H9 (cell line): ENCODE measurements at regions not wholly inside any gene's neighbourhood (a gene's known extent, or its start where the extent isn't known, plus 50 kb on each side); places are given as distances from the start of the nearest gene placed in this dataset.

Experiments
- DNase-seq: peaks from one replicate; pipeline ENCODE4 v3.0.0-alpha.2; 2017
- H2AFZ ChIP-seq: one replicate; pipeline ENCODE4 v1.6.1; 2013; ENCODE audit warnings: mild to moderate bottlenecking, low read length, control low read depth, moderate library complexity
- H2AK5ac ChIP-seq: 2 replicates; pipeline ENCODE4 v1.6.1; 2013; ENCODE audit warnings: low read length, control low read depth, mixed read lengths; ENCODE audit not compliant: insufficient read length
- H2BK120ac ChIP-seq: one replicate; pipeline ENCODE4 v1.6.1; 2013; ENCODE audit warnings: low read depth, mild to moderate bottlenecking, low read length, control low read depth, inconsistent platforms; ENCODE audit not compliant: poor library complexity, severe bottlenecking
- H2BK12ac ChIP-seq: 2 replicates; pipeline ENCODE4 v1.6.1; 2013; ENCODE audit warnings: low read length, control low read depth, mixed read lengths, low read depth; ENCODE audit not compliant: insufficient read length
- H2BK15ac ChIP-seq: 2 replicates; pipeline ENCODE4 v1.6.1; 2013; ENCODE audit warnings: low read depth, low read length, control low read depth
- H2BK20ac ChIP-seq: one replicate; pipeline ENCODE4 v1.6.1; 2013; ENCODE audit warnings: low read depth, mild to moderate bottlenecking, low read length, control low read depth, inconsistent platforms; ENCODE audit not compliant: poor library complexity, severe bottlenecking
- H2BK5ac ChIP-seq: 2 replicates; pipeline ENCODE4 v1.6.1; 2013; ENCODE audit warnings: low read length, control low read depth, mixed read lengths; ENCODE audit not compliant: insufficient read length
- H3K14ac ChIP-seq: 2 replicates; pipeline ENCODE4 v1.6.1; 2013; ENCODE audit warnings: low read length, control low read depth; ENCODE audit not compliant: insufficient read depth
- H3K18ac ChIP-seq: 2 replicates; pipeline ENCODE4 v1.6.1; 2013; ENCODE audit warnings: low read depth, mild to moderate bottlenecking, mixed read lengths, low read length, control low read depth; ENCODE audit not compliant: insufficient read length
- H3K23ac ChIP-seq: 2 replicates; pipeline ENCODE4 v1.6.1; 2013; ENCODE audit warnings: low read length, control low read depth, mixed read lengths, low read depth; ENCODE audit not compliant: insufficient read length
- H3K23me2 ChIP-seq: 2 replicates; pipeline ENCODE4 v1.6.1; 2013; ENCODE audit warnings: low read depth, mild to moderate bottlenecking, mixed read lengths, low read length, control low read depth; ENCODE audit not compliant: insufficient read length, poor library complexity, severe bottlenecking
- H3K27ac ChIP-seq: 2 replicates; pipeline ENCODE4 v1.5.1; 2013; ENCODE audit warnings: low read length, control low read depth, mixed read lengths, low read depth; ENCODE audit not compliant: insufficient read length
- H3K27me3 ChIP-seq: 2 replicates; pipeline ENCODE4 v1.6.1; 2013; ENCODE audit warnings: low read length, control low read depth, inconsistent platforms; ENCODE audit not compliant: insufficient read depth
- H3K4ac ChIP-seq: 2 replicates; pipeline ENCODE4 v1.6.1; 2013; ENCODE audit warnings: low read depth, mild to moderate bottlenecking, control low read depth, inconsistent platforms, low read length, moderate library complexity
- H3K4me1 ChIP-seq: 2 replicates; pipeline ENCODE4 v1.6.1; 2013; ENCODE audit warnings: low read length, control low read depth, inconsistent platforms; ENCODE audit not compliant: insufficient read depth
- H3K4me2 ChIP-seq: 2 replicates; pipeline ENCODE4 v1.6.1; 2013; ENCODE audit warnings: low read length, control low read depth, mixed read lengths; ENCODE audit not compliant: insufficient read length, insufficient read depth
- H3K56ac ChIP-seq: 2 replicates; pipeline ENCODE4 v1.6.1; 2013; ENCODE audit warnings: low read depth, mild to moderate bottlenecking, mixed read lengths, low read length, control low read depth; ENCODE audit not compliant: insufficient read length
- H3K79me1 ChIP-seq: 2 replicates; pipeline ENCODE4 v1.6.1; 2013; ENCODE audit warnings: low read depth, mild to moderate bottlenecking, moderate library complexity, low read length, control low read depth, inconsistent platforms; ENCODE audit not compliant: insufficient read depth, poor library complexity, severe bottlenecking
- H3K79me2 ChIP-seq: 2 replicates; pipeline ENCODE4 v1.6.1; 2013; ENCODE audit warnings: low read length, control low read depth, inconsistent platforms; ENCODE audit not compliant: insufficient read depth
- H3K9ac ChIP-seq: 2 replicates; pipeline ENCODE4 v1.6.1; 2013; ENCODE audit warnings: low read length, control low read depth, mixed read lengths; ENCODE audit not compliant: insufficient read length; ENCODE audit errors: extremely low read depth
- H3K9me3 ChIP-seq: one replicate; pipeline ENCODE4 v1.6.1; 2013; ENCODE audit warnings: low read depth, low read length, inconsistent platforms; ENCODE audit not compliant: control insufficient read depth
- H3T11ph ChIP-seq: one replicate; pipeline ENCODE4 v1.6.1; 2013; ENCODE audit warnings: mild to moderate bottlenecking, low read length, control low read depth, inconsistent platforms
- H4K20me1 ChIP-seq: one replicate; pipeline ENCODE4 v1.6.1; 2013; ENCODE audit not compliant: control insufficient read depth, insufficient read length, insufficient read depth
- H4K5ac ChIP-seq: 2 replicates; pipeline ENCODE4 v1.6.1; 2013; ENCODE audit warnings: low read depth, mild to moderate bottlenecking, mixed read lengths, low read length, control low read depth; ENCODE audit not compliant: insufficient read length
- H4K8ac ChIP-seq: replicated peaks from 2 replicates; pipeline ENCODE4 v1.6.1; 2013; ENCODE audit warnings: low read length, control low read depth, mixed read lengths, low read depth; ENCODE audit not compliant: insufficient read length
- H4K91ac ChIP-seq: 2 replicates; pipeline ENCODE4 v1.6.1; 2013; ENCODE audit warnings: low read depth, mild to moderate bottlenecking, moderate library complexity, mixed read lengths, low read length, control low read depth; ENCODE audit not compliant: insufficient read length
- H3K27ac Mint-ChIP-seq, 3 experiments: 2 replicates in 2 of 3; 3 replicates in 1 of 3; pipeline ENCODE4 v1.8.0; 2020 to 2021; ENCODE audit warnings: mixed read lengths in 3 of 3, mild to moderate bottlenecking in 1 of 3, moderate library complexity in 1 of 3
- H3K27me3 Mint-ChIP-seq: 2 replicates; pipeline ENCODE4 v1.8.0; 2021; ENCODE audit warnings: low read depth, mild to moderate bottlenecking, moderate library complexity, mixed read lengths
- H3K36me3 Mint-ChIP-seq, 3 experiments: 2 replicates in 2 of 3; 3 replicates in 1 of 3; pipeline ENCODE4 v1.8.0; 2020 to 2021; ENCODE audit warnings: low read depth in 3 of 3, mixed read lengths in 3 of 3; ENCODE audit not compliant: insufficient read depth in 1 of 3
- H3K4me1 Mint-ChIP-seq, 2 experiments: 2 replicates each; pipeline ENCODE4 v1.8.0; 2020; ENCODE audit warnings: mixed read lengths in 2 of 2
- H3K4me3 Mint-ChIP-seq, 2 experiments: 2 replicates in 1 of 2; 3 replicates in 1 of 2; pipeline ENCODE4 v1.8.0; 2020 to 2021; ENCODE audit warnings: mild to moderate bottlenecking in 2 of 2, mixed read lengths in 2 of 2, moderate library complexity in 1 of 2
- H3K9me3 Mint-ChIP-seq, 2 experiments: 2 replicates in 1 of 2; 3 replicates in 1 of 2; pipeline ENCODE4 v1.8.0; 2020; ENCODE audit warnings: mild to moderate bottlenecking in 2 of 2, mixed read lengths in 2 of 2, moderate library complexity in 1 of 2
- CTCF ChIP-seq: fragments of 200-600 bp; sonication (generic); conservative IDR thresholded peaks from 3 replicates; pipeline ENCODE4 v1.8.0; 2021; ENCODE audit warnings: antibody characterized with exemption, mild to moderate bottlenecking
- WGBS: extraction: QIAGEN DNeasy Blood & Tissue Kit; methylation state at CpG from one replicate; pipeline ENCODE4 v1.1.7; 2013; ENCODE audit warnings: missing lambda C conversion rate, low lambda C conversion rate, mixed read lengths; ENCODE audit not compliant: insufficient read length; ENCODE audit errors: extremely low coverage; 5-methylcytosine and 5-hydroxymethylcytosine counted together

DNA sequence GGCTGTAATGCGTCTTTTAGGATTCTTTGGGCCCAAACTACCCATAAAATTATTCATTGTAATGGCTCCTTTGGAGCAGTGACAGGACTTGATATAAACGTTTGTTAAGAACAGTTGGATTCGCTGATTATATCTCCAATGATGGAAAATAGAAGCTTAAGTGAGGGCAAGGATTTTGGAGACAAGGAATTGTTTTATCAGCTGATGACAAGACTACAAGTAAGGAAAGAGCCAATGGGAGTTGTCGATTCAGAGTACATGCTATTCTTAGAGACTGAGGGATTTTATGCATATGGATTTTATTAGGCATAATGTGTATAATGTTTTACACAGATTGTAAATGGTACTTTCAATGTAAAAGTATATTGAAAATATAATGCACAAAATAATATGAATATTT, 425.5 kb upstream of the RIOK2 start:
- H3K18ac ChIP-seq = no peak overlapping the region
- H3K9me3 ChIP-seq = no peaks in the 10 kb centered on the region
- no peak for TF ChIP-seq CTCF
- no peak overlapping the region for H3K27ac ChIP-seq
- no peaks in the 10 kb centered on the region for H3K4me1 ChIP-seq
- H3K27me3 Mint-ChIP-seq = no peaks in the 10 kb centered on the region
- H3K4me1 Mint-ChIP-seq = no peaks in the 10 kb centered on the region
- no peak overlapping the region for H3K56ac ChIP-seq
- no peak overlapping the region for H2BK5ac ChIP-seq
- no peak overlapping the region for H3K9ac ChIP-seq
- H4K8ac ChIP-seq = no peak overlapping the region
- peaks cover 5 to 10% of the 10 kb centered on the region in 2 experiments; a peak in 2 of 5 replicates for H3K9me3 Mint-ChIP-seq
- no peak overlapping the region for H3K27ac Mint-ChIP-seq
- H4K91ac ChIP-seq = no peak overlapping the region
- H3K4ac ChIP-seq = no peak overlapping the region
- no peaks in the 10 kb centered on the region for H4K20me1 ChIP-seq
- H3K79me1 ChIP-seq = no peaks in the 10 kb centered on the region
- no peak overlapping the region for H3K14ac ChIP-seq
- no peaks in the 10 kb centered on the region for H3K79me2 ChIP-seq
- no CpG with 5 or more reads among the region's 4 CpGs for WGBS
- no peak overlapping the region for H2BK15ac ChIP-seq
- no peak overlapping the region for H3T11ph ChIP-seq
- H2BK12ac ChIP-seq = no peak overlapping the region
- no peak overlapping the region for H2AFZ ChIP-seq
- no peak overlapping the region for H3K4me2 ChIP-seq
- no peaks in the 10 kb centered on the region for H3K27me3 ChIP-seq
- no peaks in the 10 kb centered on the region for H3K23me2 ChIP-seq
- no peak overlapping the region for H3K4me3 Mint-ChIP-seq
- no peak overlapping the region for H3K23ac ChIP-seq
- DNase-seq = no peak
- no peak overlapping the region for H2AK5ac ChIP-seq
- H4K5ac ChIP-seq = no peak overlapping the region
- H3K36me3 Mint-ChIP-seq = no peaks in the 10 kb centered on the region
- no peak overlapping the region for H2BK20ac ChIP-seq
- H2BK120ac ChIP-seq = no peak overlapping the region
